GM06990 (cell line): ENCODE measurements at regions not wholly inside any gene's neighbourhood (a gene's known extent, or its start where the extent isn't known, plus 50 kb on each side); places are given as distances from the start of the nearest gene placed in this dataset.

Experiments
- DNase-seq: peaks from one replicate; pipeline ENCODE4 v3.0.0-alpha.2; 2011; ENCODE audit not compliant: insufficient read length; ENCODE audit errors: extremely low read depth
- H3K27me3 ChIP-seq: replicated peaks from 2 replicates; pipeline ENCODE4 v1.6.0; 2011; ENCODE audit warnings: low read length; ENCODE audit not compliant: control insufficient read depth, insufficient read depth
- H3K36me3 ChIP-seq: 2 replicates; pipeline ENCODE4 v1.5.1; 2011; ENCODE audit warnings: low read length; ENCODE audit not compliant: control insufficient read depth, insufficient read depth
- H3K4me3 ChIP-seq: replicated peaks from 2 replicates; pipeline ENCODE4 v1.5.1; 2011; ENCODE audit warnings: low read depth, mild to moderate bottlenecking, control low read depth, low read length
- CTCF ChIP-seq: IDR thresholded peaks from 2 replicates; pipeline ENCODE4 v1.5.1; 2011; ENCODE audit warnings: low read length, control low read depth, mild to moderate bottlenecking, inconsistent platforms; ENCODE audit not compliant: insufficient read depth, poor library complexity, severe bottlenecking

DNA sequence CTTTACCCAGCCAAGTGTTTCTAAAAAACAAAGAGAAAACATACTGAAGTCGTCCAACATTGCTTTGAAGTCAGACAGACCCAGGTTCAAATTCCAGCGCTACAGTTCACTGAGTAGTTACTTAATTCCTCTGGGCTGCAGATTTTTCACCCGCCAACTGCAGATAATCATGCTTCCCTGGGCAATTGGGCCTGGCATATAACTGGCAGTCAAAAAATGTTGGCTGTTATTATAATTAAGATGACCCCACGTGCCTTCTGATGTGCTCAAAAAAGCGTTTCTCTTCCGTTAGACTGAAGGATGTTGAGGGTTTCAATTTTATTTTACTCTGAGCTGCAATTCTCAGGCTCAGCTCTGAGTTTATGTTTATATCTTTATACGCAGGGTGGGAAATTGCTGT, 156.1 kb upstream of the CITED2 start:
- no peaks in the 10 kb centered on the region for H3K36me3 ChIP-seq
- no peaks in the 10 kb centered on the region for H3K27me3 ChIP-seq
- H3K4me3 ChIP-seq, result no peak overlapping the region
- no peak for DNase-seq
- no peak for TF ChIP-seq CTCF

GRCh38 chr6:139529420-139529819, 155.0 kb upstream of the CITED2 start:
- no peak for DNase-seq
- H3K4me3 ChIP-seq, result no peak overlapping the region
- no peaks in the 10 kb centered on the region for H3K27me3 ChIP-seq
- TF ChIP-seq CTCF, result no peak
- no peaks in the 10 kb centered on the region for H3K36me3 ChIP-seq

DNA sequence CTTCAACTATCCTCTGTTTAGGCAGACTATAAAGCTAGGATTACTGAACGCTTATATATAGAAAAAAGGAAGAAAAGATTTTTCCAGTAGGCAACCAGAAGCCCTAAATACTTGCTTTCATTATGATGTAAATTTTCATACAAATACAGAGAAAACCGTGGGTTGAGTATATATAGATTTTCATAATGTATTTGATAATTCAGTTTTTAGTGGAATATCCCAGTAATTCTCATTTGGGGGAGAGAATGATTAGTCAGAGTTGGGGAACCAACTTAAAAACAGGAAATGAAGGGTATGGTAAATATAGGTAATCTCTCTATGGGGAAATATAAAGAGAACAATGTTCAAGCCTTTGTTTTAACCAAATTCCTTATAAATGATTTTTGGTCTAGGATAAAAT, 154.0 kb upstream of the CITED2 start:
- Histone ChIP-seq H3K27me3 (no peaks in the 10 kb centered on the region), H3K36me3 (no peaks in the 10 kb centered on the region), H3K4me3 (no peak overlapping the region)
- no peak for TF ChIP-seq CTCF
- DNase-seq, result no peak

DNA sequence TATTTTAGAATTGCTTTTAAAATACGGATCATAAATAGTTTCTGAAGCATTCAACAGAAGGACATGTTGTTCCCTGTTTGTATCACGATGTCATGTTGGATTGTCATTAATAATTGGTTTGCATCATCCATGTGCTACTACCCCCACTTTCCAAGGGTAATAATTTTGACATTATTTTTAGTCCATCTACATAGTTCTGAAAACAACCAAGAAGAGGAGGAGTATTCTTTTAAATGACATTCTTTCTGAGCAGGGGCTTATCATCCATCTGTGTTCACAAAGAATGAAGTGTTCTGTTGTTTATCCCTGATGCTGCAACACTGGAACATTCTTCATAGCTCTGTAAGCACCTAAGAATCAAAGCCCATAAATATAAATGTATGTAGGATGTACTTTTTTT, 151.0 kb upstream of the CITED2 start:
- H3K4me3 ChIP-seq, result no peak overlapping the region
- no peak for TF ChIP-seq CTCF
- H3K36me3 ChIP-seq, result no peaks in the 10 kb centered on the region
- H3K27me3 ChIP-seq, result no peaks in the 10 kb centered on the region
- DNase-seq, result no peak

GRCh38 chr6:139523986-139524385, 149.5 kb upstream of the CITED2 start:
- no peaks in the 10 kb centered on the region for H3K27me3 ChIP-seq
- no peak for TF ChIP-seq CTCF

GRCh38 chr6:139522511-139523220, 148.2 kb upstream of the CITED2 start:
- Histone ChIP-seq H3K36me3 (no peaks in the 10 kb centered on the region), H3K27me3 (no peaks in the 10 kb centered on the region), H3K4me3 (no peak overlapping the region)
- DNase-seq, result no peak
- no peak for TF ChIP-seq CTCF

More at GRCh38 chr6:139523986-139524385, 149.5 kb upstream of the CITED2 start:
- no peaks in the 10 kb centered on the region for H3K36me3 ChIP-seq
- no peak overlapping the region for H3K4me3 ChIP-seq
- no peak for DNase-seq
